HCT116 (cell line): ENCODE measurements at regions not wholly inside any gene's neighbourhood (a gene's known extent, or its start where the extent isn't known, plus 50 kb on each side); places are given as distances from the start of the nearest gene placed in this dataset.

Experiments
- ATAC-seq: fragments of 200-7000 bp; cut with Tn5 transposase; 2 replicates; pipeline ENCODE4 v1.9.1; 2020; ENCODE audit warnings: mild to moderate bottlenecking, moderate library complexity
- BruUV-seq: library from RNA; stranded (reverse); fragments of 400-500 nt; replicated peaks from 2 replicates; lab custom pipeline; 2021; lab: Mats Ljungman, UMichigan
- CTCF ChIA-PET: fragments of 300-600 bp; sonication (Branson Sonifier 250); formaldehyde crosslinking; loops from one replicate; lab custom pipeline; 2021; ENCODE audit warnings: antibody characterized with exemption; lab: Charles Lee
- POLR2A ChIA-PET: fragments of 300-600, 350-600 bp; sonication (Branson Sonifier 250); formaldehyde crosslinking; loops from one replicate; lab custom pipeline; 2021; ENCODE audit warnings: antibody characterized with exemption; lab: Charles Lee
- RAD21 ChIA-PET, 2 experiments: fragments of 300-600 bp; sonication (Branson Sonifier 250); formaldehyde crosslinking; loops; one replicate each; lab custom pipeline; 2023; ENCODE audit warnings: low total read pairs in 2 of 2; ENCODE audit not compliant: uncharacterized antibody in 2 of 2, unreplicated experiment in 2 of 2, low non-redundant PET in 1 of 2; lab: Charles Lee
- DNase-seq: peaks from one replicate; pipeline ENCODE4 v3.0.0-alpha.2; 2010; ENCODE audit warnings: low read depth, low spot score
- H2AFZ ChIP-seq: fragments of 200-600 bp; shearing (Covaris generic), sonication (generic); 2 replicates; pipeline ENCODE4 v1.6.1; 2017; ENCODE audit warnings: low read depth, mixed run types, mixed read lengths, antibody characterized with exemption, low read length; ENCODE audit not compliant: poor library complexity, severe bottlenecking
- H3K27ac ChIP-seq: 2 replicates; pipeline ENCODE4 v1.5.1; 2012; ENCODE audit warnings: low read depth, low read length
- H3K27me3 ChIP-seq: fragments of 200-600 bp; sonication (generic); 2 replicates; pipeline ENCODE4 v1.6.1; 2016; ENCODE audit warnings: mixed run types, low read length, mixed read lengths; ENCODE audit not compliant: insufficient read depth
- H3K36me3 ChIP-seq, 2 experiments: fragments of 200-500 bp in 1 of 2; fragments of 200-600 bp in 1 of 2; sonication (Bioruptor generic) in 1 of 2; sonication (generic) in 1 of 2; 2 replicates each; pipeline versions ENCODE4 v1.5.1 to v1.6.1; 2014 to 2016; ENCODE audit warnings: low read length in 2 of 2, inconsistent platforms in 1 of 2, mixed read lengths in 1 of 2, mixed run types in 1 of 2; ENCODE audit not compliant: insufficient read depth in 2 of 2, control insufficient read depth in 1 of 2
- H3K4me1 ChIP-seq, 2 experiments: fragments of 200-600 bp in 1 of 2; sonication (generic) in 1 of 2; 2 replicates each; pipeline versions ENCODE4 v1.5.1 to v1.6.1; 2012 to 2017; ENCODE audit warnings: low read length in 2 of 2, inconsistent platforms in 1 of 2, mild to moderate bottlenecking in 1 of 2, mixed read lengths in 1 of 2, mixed run types in 1 of 2, moderate library complexity in 1 of 2; ENCODE audit not compliant: insufficient read depth in 2 of 2, control insufficient read depth in 1 of 2
- H3K4me2 ChIP-seq: fragments of 200-600 bp; sonication (generic); 2 replicates; pipeline ENCODE4 v1.6.1; 2017; ENCODE audit warnings: mixed run types, low read length, mixed read lengths
- H3K4me3 ChIP-seq, 2 experiments: fragments of 200-600 bp in 1 of 2; sonication (generic) in 1 of 2; replicated peaks in 1 of 2; 2 replicates each; pipeline ENCODE4 v1.5.1; 2011 to 2016; ENCODE audit warnings: low read length in 2 of 2, control low read depth in 1 of 2, low read depth in 1 of 2, mild to moderate bottlenecking in 1 of 2, mixed read lengths in 1 of 2, mixed run types in 1 of 2
- H3K79me2 ChIP-seq: fragments of 200-600 bp; sonication (generic); 2 replicates; pipeline ENCODE4 v1.6.1; 2017; ENCODE audit warnings: mild to moderate bottlenecking, mixed run types, low read length, moderate library complexity, mixed read lengths; ENCODE audit not compliant: insufficient read depth
- H3K9ac ChIP-seq: fragments of 200-600 bp; sonication (generic); 2 replicates; pipeline ENCODE4 v1.6.1; 2016; ENCODE audit warnings: low read length, mixed read lengths
- H3K9me2 ChIP-seq: fragments of 200-600 bp; sonication (generic), shearing (Covaris generic); 2 replicates; pipeline ENCODE4 v1.6.1; 2017; ENCODE audit warnings: mixed run types, mild to moderate bottlenecking, moderate library complexity; ENCODE audit not compliant: insufficient read depth
- H3K9me3 ChIP-seq, 2 experiments: fragments of 200-500 bp in 1 of 2; fragments of 200-600 bp in 1 of 2; sonication (Bioruptor generic) in 1 of 2; sonication (generic) in 1 of 2; 2 replicates each; pipeline ENCODE4 v1.6.1; 2014 to 2017; ENCODE audit warnings: low read length in 2 of 2, mixed read lengths in 2 of 2, inconsistent platforms in 1 of 2, low read depth in 1 of 2, mild to moderate bottlenecking in 1 of 2, mixed run types in 1 of 2, moderate library complexity in 1 of 2; ENCODE audit not compliant: control insufficient read depth in 1 of 2, insufficient read depth in 1 of 2
- H4K20me1 ChIP-seq: fragments of 200-600 bp; sonication (generic), shearing (Covaris generic); 2 replicates; pipeline ENCODE4 v1.6.1; 2017; ENCODE audit warnings: mixed run types, mild to moderate bottlenecking, moderate library complexity; ENCODE audit not compliant: insufficient read depth
- ATF3 ChIP-seq: IDR thresholded peaks from 2 replicates; pipeline ENCODE4 v1.6.1; 2012
- CBX3 ChIP-seq: IDR thresholded peaks from 2 replicates; pipeline ENCODE4 v1.6.1; 2012; ENCODE audit warnings: low read depth
- CEBPB ChIP-seq: IDR thresholded peaks from 2 replicates; pipeline ENCODE4 v1.6.1; 2012; ENCODE audit warnings: low read depth
- EZH2 ChIP-seq: fragments of 200-600 bp; sonication (generic); IDR thresholded peaks from 2 replicates; pipeline ENCODE4 v1.6.1; 2017; ENCODE audit warnings: antibody characterized with exemption, mixed run types
- EZH2phosphoT487 ChIP-seq: fragments of 200-600 bp; IDR thresholded peaks from 2 replicates; pipeline ENCODE4 v1.6.1; 2018; ENCODE audit warnings: antibody characterized with exemption, borderline replicate concordance
- JUND ChIP-seq: IDR thresholded peaks from 2 replicates; pipeline ENCODE4 v1.6.1; 2012
- MAX ChIP-seq: IDR thresholded peaks from 2 replicates; pipeline ENCODE4 v1.6.1; 2012
- POLR2AphosphoS5 ChIP-seq: IDR thresholded peaks from 2 replicates; pipeline ENCODE4 v1.6.1; 2011; ENCODE audit warnings: mild to moderate bottlenecking, low read depth, low read length, moderate library complexity
- RAD21 ChIP-seq: IDR thresholded peaks from 2 replicates; pipeline ENCODE4 v1.6.1; 2012; ENCODE audit warnings: low read depth, mild to moderate bottlenecking
- REST ChIP-seq: IDR thresholded peaks from 2 replicates; pipeline ENCODE4 v1.6.1; 2012; ENCODE audit warnings: low read depth
- SIN3A ChIP-seq: IDR thresholded peaks from 2 replicates; pipeline ENCODE4 v1.6.1; 2012; ENCODE audit warnings: low read depth
- SP1 ChIP-seq: IDR thresholded peaks from 2 replicates; pipeline ENCODE4 v1.6.1; 2012; ENCODE audit warnings: low read depth
- SRF ChIP-seq: IDR thresholded peaks from 2 replicates; pipeline ENCODE4 v1.6.1; 2012; ENCODE audit warnings: low read depth
- TCF7L2 ChIP-seq: IDR thresholded peaks from 2 replicates; pipeline ENCODE4 v1.7.0; 2011; ENCODE audit warnings: borderline replicate concordance, inconsistent platforms; ENCODE audit not compliant: insufficient read depth, insufficient read length; ENCODE audit errors: extremely low read depth
- YY1 ChIP-seq: IDR thresholded peaks from 2 replicates; pipeline ENCODE4 v1.6.1; 2011; ENCODE audit warnings: low read length, low read depth, moderate library complexity, mild to moderate bottlenecking; ENCODE audit not compliant: insufficient replicate concordance; ENCODE audit errors: extremely low read depth
- ZBTB33 ChIP-seq: IDR thresholded peaks from 2 replicates; pipeline ENCODE4 v1.6.1; 2011; ENCODE audit warnings: mild to moderate bottlenecking, low read length, moderate library complexity; ENCODE audit not compliant: insufficient replicate concordance; ENCODE audit errors: extremely low read depth
- ZFX ChIP-seq: fragments of 450-650 bp; IDR thresholded peaks from 2 replicates; pipeline ENCODE4 v1.6.1; 2017
- ZNF274 ChIP-seq: fragments of 200-500 bp; sonication (Bioruptor generic); IDR thresholded peaks from 2 replicates; pipeline ENCODE4 v1.6.1; 2014; ENCODE audit warnings: mild to moderate bottlenecking, low read depth, low read length, inconsistent platforms
- intact Hi-C: fragments of 100-400 bp; cut with micrococcal nuclease; formaldehyde crosslinking; loops from 2 replicates; pipeline ENCODE4 v1.10.0; 2022

GRCh38 chr7:68291710-68292109, 1295.1 kb downstream of the TYW1 start:
- H3K4me2 ChIP-seq = no peak overlapping the region
- no peak overlapping the region for H2AFZ ChIP-seq
- no peaks in the 10 kb centered on the region for H3K4me1 ChIP-seq
- H3K27me3 ChIP-seq = no peaks in the 10 kb centered on the region
- ATAC-seq = no peak
- no peaks in the 10 kb centered on the region for H4K20me1 ChIP-seq
- no peaks in the 10 kb centered on the region for H3K79me2 ChIP-seq
- DNase-seq = no peak
- H3K27ac ChIP-seq = no peak overlapping the region
- H3K4me3 ChIP-seq = no peak overlapping the region
- TF ChIP-seq MAX = no peak
- no peak for TF ChIP-seq ZBTB33
- no peak for TF ChIP-seq POLR2AphosphoS5
- no peak for TF ChIP-seq SRF
- no peak for TF ChIP-seq EZH2
- no peak for TF ChIP-seq ZFX
- no peak for TF ChIP-seq RAD21
- TF ChIP-seq ATF3 = no peak
- TF ChIP-seq YY1 = no peak
- no peak for TF ChIP-seq TCF7L2
- no peak for TF ChIP-seq ZNF274
- no peak for TF ChIP-seq SIN3A
- TF ChIP-seq REST = no peak
- no peak for TF ChIP-seq EZH2phosphoT487
- no peak for TF ChIP-seq CBX3
- no peak for TF ChIP-seq JUND
- no peak for TF ChIP-seq SP1
- TF ChIP-seq CEBPB = no peak
- no peak overlapping the region for H3K9ac ChIP-seq
- H3K9me3 ChIP-seq = peaks cover 0 to 15% of the 10 kb centered on the region in 2 experiments; a peak in 2 of 4 replicates
- intact Hi-C loops = no loop called here
- no peaks in the 10 kb centered on the region for H3K9me2 ChIP-seq
- POLR2A ChIA-PET = interaction anchor here (0.6 kb wide), 1 partner anchor 524 kb away, joined by 3 read pairs; no protein-coding TSS in a partner anchor
- CTCF ChIA-PET = no interaction called here
- H3K36me3 ChIP-seq = no peaks in the 10 kb centered on the region
- no TSS peak for BruUV-seq
- RAD21 ChIA-PET = no interaction called here
